Dedifferentiated amniotic fluid mesenchymal stem cell (primary cell): ENCODE measurements at regions not wholly inside any gene's neighbourhood (a gene's known extent, or its start where the extent isn't known, plus 50 kb on each side); places are given as distances from the start of the nearest gene placed in this dataset.
A peak's percentile ranks its signal among the peaks of the same experiment; 100 is the strongest.

Source experiments
- DNase-seq: peaks from one replicate; pipeline ENCODE4 v3.0.0-alpha.2; 2016; ENCODE audit errors: extremely low spot score

- DNase-seq = no peak
Measured at GRCh38 chr4:176843710-176844109, 51.0 kb upstream of the VEGFC start.

DNA sequence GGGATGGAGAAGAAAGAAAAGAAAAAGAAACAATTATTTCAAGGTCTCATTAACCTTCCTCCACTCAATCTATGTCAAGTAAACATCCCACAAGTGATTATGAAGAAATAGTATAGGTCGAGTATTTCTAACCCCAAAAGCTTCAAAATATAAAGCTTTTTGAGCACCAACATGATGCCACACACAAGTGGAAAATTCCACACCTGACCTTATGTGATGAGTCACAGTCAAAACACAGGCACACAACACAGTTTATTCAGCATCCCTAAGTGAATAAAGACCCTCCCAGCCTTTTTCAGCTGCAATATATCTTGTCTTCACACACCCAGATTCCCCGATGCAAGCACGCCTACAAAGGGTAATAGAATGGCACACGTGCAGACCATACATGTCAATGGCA is 51.7 kb upstream of the VEGFC start:
- DNase-seq = no peak

GRCh38 chr4:176845636-176846035 is 52.9 kb upstream of the VEGFC start:
- no peak for DNase-seq

- DNase-seq = no peak
Measured at GRCh38 chr4:176849076-176849475, 56.4 kb upstream of the VEGFC start.

GRCh38 chr4:176850436-176850835 is 57.7 kb upstream of the VEGFC start:
- no peak for DNase-seq

DNA sequence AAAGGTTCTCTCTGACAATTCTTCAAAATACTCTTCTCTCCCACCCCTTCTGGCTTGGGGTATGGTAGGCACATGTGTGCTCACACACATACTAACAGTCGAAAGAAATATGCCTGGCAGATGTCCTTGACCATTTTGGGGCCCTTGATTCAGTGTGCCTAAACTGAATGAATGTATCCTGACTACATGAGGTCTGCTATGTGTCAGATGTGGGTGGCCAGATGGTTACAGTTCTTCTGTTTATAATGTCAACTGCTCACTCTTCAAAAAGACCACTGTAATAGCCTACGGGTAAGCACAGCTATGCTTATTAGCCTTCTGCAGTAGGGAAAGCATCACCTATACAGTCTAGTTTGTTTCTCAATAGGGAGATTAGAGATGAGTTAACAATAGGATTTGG is 63.7 kb upstream of the VEGFC start:
- no peak for DNase-seq

DNA sequence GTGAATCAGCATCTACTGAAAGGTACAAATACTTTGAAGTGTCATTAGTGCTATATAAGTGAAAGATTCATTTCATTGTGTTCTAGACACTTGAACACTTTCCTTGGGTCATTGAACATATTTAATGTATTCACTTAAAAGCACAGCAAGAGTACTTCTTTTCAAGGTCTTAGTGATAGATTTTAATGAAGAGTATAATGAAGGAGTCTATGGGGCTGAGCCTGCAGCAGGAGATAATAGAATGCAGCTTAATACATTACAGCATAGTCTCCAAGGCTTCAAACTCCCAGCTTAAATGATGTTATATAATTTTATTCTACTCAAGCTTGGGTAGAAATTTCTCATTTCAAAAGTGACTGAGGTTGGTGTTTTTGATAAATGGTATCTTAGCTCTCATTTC is 66.1 kb upstream of the VEGFC start:
- DNase-seq = no peak

GRCh38 chr4:176864238-176864637 is 71.5 kb upstream of the VEGFC start:
- DNase-seq = no peak

DNA sequence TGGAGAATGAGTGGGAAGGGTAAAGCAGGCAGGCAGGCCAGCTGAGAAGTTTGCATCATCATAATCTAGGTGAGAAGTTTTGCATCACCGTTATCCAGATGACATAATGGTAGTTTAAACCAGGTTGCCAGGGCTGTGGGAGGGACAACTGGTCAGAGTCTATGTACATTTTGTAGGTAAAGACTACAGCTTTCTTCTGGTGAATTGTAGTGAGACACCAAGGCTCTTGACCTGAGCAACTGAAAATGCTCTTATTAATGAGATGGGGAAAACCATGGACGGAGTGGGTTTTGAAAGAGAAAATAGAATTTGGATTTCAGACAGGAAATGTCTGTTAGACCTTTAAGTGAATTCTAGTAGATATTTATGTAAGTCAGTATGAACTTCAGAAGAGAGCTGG is 76.0 kb upstream of the VEGFC start:
- DNase-seq = no peak

DNA sequence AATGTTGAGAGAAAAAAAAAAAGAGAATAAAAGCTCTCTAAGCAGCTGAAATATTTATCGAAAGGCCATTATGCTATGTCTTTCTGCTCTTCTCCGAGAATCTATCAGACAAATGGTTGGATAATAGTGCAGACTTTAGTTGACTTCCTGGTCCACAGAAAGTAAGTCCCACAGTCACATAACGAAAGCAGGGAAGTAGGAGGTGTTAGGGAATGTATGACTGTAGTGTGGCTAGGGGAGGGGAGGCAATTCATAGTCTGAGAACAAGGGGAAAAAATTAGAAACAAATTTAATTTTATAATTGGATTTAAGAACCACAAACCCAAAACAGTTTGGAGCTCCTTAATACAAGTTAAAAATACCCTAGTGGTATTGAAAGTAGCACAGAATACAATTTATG is 79.7 kb upstream of the VEGFC start:
- DNase-seq = no peak

GRCh38 chr4:176874721-176875445 is 82.2 kb upstream of the VEGFC start:
- DNase-seq = no peak

GRCh38 chr4:176875446-176875930 is 82.8 kb upstream of the VEGFC start:
- DNase-seq = no peak

GRCh38 chr4:176879380-176880116 is 86.8 kb upstream of the VEGFC start:
- no peak for DNase-seq

GRCh38 chr4:176882206-176882605 is 89.5 kb upstream of the VEGFC start:
- no peak for DNase-seq

GRCh38 chr4:176883108-176883550 is 90.4 kb upstream of the VEGFC start:
- DNase-seq = no peak

GRCh38 chr4:176883681-176884418 is 91.1 kb upstream of the VEGFC start:
- peak; percentile 23 for DNase-seq

- no peak for DNase-seq
Measured at GRCh38 chr4:176885224-176885623, 92.5 kb upstream of the VEGFC start.

- no peak for DNase-seq
Measured at GRCh38 chr4:176886135-176886534, 93.4 kb upstream of the VEGFC start.

- no peak for DNase-seq
Measured at GRCh38 chr4:176889776-176890175, 97.1 kb upstream of the VEGFC start.

GRCh38 chr4:176894498-176894897 is 101.8 kb upstream of the VEGFC start:
- no peak for DNase-seq

GRCh38 chr4:176896211-176896610 is 103.5 kb upstream of the VEGFC start:
- no peak for DNase-seq

DNA sequence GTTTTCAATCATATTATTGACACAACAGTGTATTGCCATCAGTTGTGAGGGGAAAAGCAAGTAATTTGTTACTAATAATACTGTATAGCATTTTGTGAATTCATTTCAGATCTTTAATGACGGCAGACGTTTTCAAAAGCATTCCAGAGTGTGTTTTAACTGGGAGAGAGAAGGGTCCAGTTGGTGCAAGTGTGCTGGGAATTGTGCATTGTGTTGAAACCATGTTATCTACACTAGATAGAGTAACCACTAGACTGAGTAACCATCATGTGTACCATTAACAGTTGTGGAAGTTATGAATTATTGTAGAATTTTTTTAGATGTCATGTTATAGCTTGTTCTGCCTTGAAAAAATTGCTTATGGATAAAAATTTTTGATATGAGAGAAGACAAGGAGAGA is 104.5 kb upstream of the VEGFC start:
- DNase-seq = no peak

- DNase-seq = no peak
Measured at GRCh38 chr4:176898791-176899190, 106.1 kb upstream of the VEGFC start.
